GOT3 (cell line): ENCODE measurements at regions not wholly inside any gene's neighbourhood (a gene's known extent, or its start where the extent isn't known, plus 50 kb on each side); places are given as distances from the start of the nearest gene placed in this dataset.

Experiments used
- DNase-seq: peaks from one replicate; lab custom pipeline; 2025; ENCODE audit warnings: mixed read lengths; lab: John Stamatoyannopoulos, UW

DNA sequence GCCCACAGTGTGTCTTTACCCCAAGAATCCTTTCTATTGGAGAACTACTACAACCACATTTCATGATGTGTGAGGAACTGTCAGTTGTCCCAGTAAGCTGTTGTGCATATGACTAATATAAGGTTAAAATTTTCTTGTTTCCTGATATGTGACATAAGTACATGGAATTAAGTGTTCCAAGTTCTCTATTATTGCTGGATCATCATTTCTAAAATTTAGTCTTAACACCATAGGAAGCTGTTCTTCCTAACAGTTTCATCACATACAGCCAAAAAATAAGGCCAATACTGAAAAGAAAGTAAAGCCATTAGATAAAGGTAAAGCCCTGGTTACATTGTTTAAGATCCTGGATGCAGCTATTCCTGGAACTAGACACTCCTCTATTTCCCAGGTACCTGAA is 620.9 kb upstream of the CDH8 start:
- DNase-seq, result no peak

DNA sequence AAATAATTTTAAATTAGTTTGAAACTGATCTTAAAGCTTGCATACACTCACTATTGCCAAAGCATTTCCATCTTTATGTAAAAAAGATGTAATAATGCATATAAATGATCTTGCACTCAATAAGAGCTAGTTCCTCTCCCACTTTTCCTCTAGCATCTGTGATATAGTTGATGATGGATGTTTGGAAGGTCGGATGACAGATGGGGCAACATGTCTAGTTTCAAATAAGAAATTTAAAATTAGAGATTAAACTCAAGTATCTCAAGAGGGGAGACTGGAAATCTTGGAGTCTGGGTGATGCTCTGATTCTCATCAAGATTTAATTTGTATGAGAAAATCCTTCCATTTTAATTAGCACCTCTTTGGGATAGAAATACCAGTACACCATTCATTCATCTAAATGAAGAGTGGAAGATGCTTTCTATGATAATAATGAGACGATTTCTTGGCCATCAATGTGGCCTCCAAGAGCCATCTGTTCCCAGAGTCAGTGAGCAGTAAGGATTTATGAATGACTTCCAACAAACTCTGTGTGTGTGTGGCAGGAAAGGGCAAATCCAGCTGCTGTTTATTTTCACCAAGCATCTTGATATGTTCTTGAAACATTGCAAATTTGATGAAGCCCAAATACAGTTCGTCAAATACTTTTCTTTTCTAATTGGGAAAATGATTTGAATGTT is 616.3 kb upstream of the CDH8 start:
- no peak for DNase-seq

DNA sequence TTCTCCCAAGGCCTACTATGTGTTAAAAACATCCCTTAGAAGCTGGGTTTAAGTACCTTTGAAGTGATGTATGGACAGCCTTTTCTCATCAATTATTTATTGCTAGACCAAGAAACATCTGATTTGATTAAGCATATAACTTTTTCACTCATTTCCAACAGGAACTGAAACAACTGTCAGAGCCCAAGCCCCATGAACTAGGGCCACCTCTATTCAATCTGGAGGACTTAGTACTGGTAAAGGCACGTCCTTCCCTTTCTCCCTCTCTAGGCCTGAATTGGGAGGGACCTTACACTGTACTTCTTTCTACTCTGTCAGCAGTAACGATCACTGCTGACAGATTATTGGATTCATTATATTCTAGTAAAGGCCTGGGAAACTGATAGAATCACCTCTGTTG is 612.0 kb upstream of the CDH8 start:
- DNase-seq, result no peak

DNA sequence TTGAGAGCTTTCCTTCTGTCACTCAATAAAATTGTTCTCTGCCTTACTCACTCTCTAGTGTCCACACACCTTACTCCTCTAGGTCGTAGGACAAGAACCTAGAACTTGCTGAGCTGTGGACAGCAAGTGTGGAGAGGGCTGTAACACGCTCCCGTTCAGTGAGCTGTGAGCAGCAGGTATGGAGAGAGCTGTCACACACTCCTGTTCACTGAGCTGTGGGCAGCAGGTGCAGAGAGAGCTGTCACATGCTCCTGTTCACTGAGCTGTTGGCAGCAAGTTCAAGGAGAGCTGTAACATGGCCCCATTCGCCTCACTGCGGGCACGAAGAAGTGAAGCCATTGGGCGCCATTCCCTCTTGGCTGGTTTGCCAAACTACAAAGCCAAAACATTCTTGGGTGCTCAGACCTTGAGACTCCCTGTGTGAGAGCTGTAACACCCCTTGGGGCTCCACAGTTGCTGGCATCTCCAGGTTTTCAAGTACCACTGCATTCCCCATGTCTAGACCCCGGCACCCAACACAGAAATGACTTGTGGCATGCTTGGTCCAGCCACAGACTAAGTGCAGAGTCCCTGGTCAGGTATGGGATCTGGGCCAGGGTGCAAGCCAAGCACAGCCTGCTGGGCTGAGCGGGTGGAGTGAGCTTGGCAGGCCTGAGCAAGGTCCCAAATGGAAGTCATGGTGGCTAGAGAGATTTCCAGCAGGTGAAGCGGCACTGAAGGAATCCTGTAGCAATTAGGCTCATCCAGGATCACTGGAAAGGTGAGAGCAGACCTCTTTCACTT is 608.0 kb upstream of the CDH8 start:
- no peak for DNase-seq

DNA sequence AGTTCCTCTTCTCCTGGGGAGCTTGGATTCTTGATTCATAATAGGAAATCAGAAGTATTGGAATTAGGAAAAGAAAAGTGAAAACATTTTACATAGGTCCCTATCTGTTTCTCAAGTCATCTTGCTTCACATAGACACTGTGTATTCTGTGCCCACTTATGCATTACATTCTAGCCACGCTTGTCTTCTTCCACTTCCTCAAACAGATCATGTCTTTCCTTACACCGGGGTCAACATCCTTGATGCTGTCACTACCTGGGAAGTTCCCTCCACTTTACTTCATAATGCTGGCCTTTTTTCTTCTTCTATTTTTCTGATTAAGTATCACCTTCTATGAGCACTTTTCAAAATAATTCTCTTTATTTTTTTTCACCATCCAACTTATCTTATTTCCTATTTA is 606.4 kb upstream of the CDH8 start:
- no peak for DNase-seq

DNA sequence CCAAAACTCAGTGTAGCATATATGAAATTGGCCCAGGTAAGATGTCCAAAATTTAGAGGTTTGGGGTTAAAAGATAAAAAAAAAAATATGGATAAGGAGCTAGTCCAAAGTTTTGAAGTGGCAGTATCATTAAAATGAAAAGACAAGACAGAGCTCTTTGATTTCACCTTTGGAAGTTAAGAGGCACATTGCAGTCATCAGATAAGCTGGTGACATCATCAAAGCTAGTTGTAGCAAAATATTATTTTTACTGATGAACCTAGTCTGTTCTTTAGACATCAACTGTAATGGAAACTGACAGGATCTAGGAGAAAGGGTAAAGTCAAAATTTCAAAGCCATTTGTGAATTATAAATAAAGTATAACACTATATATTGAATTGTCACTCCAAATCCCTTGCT is 603.7 kb upstream of the CDH8 start:
- no peak for DNase-seq

DNA sequence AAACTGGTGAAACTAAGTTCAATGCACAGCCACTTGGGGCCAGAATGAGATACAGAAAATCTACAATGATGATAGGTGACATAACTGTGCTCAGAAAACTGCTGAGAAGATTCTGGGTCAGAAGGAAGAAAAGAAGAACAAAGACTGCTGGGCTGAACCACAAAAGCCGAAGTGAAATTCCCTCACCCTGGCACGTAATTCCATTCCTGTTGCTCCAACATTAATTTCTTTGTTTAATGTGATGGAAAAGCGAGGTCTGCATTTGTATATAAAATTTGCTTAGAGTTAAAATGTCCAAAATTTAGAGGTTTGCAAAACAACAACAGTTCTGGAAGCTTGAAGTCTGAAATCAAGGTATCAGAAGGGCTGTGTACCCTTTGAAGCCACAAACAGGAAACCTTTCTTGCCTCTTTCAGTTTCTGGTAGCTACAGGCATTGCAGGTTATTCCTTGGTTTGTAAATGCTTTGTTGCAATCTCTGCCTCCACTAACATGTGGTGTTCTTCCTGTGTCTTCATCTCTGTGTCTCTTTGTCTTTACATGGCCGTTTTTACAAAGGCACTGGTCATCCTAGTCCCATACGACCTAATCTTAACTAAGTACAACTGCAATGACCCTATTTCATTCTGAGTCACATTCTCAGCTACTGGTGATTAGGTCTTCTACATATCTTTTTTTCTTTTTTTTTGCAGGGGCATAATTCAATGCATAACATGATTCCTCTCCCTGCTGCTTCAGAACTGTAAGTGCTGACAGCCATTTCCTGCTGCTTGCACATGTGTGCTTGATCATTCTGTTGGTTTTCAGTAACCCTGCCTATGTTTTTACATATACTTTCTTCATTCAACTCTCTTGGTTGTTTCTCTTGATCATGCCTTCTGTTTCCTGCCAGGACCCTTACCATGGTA is 603.0 kb upstream of the CDH8 start:
- DNase-seq, result no peak

DNA sequence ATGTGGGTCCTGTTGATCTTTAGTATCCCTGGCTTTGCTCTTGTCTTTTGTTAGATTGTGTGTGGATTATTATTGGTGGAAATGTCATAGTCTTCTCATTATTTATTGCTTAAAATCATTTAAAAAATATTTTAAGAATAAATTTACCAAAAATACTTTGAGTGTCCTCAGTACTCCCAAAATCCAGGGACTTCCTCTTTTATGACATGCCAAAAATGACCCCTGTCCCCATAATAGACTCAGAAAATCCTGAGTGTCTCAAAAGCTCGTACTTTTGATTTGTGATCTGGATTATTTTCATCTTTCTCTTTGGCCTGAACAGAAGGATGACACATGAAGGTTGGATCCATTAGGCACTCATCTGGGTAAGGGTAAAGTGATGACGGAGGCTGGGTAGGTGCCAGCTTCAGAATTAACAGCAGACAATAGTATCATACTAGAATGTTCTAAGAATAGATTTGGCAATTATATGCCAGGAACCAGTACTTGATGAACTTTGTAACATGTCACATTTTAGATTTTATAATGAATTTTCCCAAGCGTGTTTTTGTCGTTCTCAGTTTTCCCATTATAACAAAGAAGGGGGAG is 602.2 kb upstream of the CDH8 start:
- no peak for DNase-seq

DNA sequence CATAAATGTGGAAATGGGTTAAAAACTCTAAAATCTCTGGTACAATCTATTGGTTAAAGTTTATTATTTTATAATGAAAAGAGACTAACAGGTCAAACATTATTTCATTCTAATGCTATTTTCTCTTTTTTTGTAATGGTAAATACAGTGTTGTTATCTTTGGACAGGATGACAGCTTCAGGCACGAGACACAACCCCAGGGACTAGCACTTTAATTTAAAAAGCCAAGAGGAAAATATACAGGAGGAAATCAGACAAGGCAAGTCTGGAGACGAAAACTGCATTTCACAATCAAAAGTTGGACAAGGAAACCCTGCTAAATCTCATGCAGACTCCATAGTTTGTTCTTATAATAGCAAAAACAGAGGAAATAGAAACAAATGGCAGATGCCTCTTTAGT is 589.1 kb upstream of the CDH8 start:
- DNase-seq, result no peak

DNA sequence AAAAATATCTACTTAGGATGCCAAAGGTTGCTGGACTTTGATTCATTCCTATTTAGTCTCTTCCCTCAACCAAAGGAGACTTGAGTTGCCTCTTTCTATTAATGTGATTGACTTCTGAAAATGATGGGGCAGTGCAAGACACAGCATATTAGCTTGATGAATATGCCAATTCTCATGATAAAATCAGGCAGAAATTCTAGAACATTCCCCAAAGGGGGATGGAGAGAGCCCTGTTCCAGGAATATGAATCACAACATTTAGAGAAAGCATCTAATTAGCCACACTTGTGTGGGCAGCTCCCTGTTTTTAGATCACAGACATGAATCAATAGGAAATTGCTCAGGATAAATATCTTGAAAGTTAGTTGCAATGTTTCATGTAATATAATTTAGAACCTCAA is 584.0 kb upstream of the CDH8 start:
- no peak for DNase-seq

DNA sequence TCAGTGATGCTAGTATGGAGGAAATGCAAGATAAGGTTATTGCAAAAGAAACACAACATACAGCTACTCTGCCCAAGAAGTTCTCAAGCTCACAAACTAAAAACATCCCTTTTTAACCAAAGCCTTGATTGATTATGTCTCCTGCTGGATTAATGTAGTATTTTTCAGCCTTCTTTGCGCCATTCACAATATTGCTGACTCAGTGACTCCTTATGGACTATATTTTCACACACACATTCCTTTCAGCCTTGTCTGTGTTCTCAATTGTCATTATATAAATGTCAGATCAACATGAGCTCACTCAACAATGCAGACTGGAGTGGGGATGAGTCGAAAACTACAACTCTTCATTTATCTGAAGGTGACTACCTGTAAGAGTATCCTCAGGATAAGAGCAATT is 579.3 kb upstream of the CDH8 start:
- DNase-seq, result no peak

DNA sequence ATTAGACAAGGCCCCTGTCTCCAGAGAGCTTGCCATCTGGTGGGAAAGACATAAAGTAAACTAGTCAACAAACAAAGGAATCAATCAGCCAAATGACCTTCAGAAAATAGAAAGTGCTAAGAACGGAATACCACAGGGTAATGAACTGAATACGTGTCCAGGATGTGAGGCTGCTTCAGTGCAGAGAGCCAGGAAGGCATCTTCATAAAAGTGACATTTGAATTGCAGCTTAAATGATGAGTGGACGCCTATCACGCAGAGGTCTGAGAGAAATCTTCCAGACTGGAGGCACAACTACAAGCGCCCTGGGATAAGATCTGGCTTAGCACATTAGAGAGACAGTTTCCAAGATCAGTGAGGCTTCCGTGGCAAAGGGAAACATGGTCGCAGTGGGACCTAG is 574.1 kb upstream of the CDH8 start:
- DNase-seq, result no peak

DNA sequence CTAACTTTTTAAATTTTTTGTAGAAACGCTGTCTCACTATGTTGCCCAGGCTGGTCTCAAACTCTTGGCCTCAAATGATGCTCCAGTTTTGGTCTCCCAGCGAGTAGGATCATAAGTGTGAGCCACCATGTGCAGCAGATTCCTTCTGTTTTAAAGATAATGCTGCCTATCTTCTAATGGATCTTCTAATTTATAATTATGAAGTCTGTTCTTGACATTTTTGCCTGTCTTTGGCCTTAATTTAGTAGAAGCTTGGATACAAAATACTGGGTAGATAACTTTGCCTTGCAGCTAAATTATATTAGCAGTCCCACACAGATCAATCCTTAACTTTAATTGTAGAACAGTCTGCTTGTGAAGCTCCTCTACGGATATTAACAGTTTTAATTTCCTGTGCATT is 566.6 kb upstream of the CDH8 start:
- DNase-seq, result no peak

DNA sequence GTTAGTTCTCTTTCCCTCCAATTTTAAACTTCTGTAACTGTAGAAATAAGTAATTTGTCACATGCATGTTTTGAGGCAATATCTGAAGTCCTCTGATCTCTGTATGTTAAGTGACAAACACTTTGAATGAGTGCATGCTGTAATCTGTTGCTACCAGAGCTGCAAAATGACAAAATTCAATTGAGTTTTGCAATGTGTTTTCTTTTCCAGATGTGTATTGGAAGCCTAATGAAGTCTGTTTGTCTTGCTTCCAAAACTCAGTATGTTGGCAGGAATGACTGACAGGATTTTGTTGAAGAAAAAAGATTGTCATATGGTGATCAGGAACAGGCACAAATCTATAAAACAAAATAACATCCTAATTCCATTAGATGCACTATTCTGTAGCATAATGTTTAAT is 561.6 kb upstream of the CDH8 start:
- DNase-seq, result no peak

DNA sequence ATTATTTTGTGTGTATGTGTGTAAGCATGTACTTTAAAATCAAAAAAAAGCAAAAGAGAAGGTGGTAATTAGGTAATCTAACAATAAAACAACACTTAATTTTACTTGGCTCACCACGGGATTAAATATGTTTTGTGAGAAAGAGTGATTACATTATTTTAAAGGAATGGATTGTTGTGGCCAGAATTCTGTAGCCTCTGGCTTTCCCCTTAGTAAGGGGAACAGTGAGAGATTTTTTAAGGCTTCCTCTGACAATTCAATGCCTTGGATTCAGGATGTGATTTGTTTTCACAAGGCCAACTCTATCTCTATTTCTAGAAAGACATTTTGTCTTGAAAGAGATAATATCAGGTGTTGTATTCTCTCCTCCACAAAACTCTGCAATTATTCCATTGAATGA is 560.3 kb upstream of the CDH8 start:
- no peak for DNase-seq

DNA sequence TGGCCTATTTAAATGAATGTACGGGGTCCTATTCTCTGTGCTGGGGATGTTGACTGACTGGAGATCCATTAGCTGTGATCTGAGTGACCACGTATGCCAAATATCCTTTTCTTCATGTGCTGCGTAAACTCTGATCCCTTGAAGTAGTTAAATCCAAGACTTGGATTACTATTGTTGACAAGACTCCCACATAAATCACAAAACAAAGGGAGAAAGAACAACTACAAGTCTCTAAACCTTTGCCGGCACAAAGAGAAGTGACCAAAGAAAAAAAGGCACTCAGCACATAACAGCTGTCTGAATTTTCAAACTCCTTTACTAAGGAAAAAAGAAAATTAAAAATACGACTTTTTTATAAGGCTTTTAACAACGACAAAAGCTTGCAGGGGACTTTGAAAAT is 559.9 kb upstream of the CDH8 start:
- DNase-seq, result no peak

DNA sequence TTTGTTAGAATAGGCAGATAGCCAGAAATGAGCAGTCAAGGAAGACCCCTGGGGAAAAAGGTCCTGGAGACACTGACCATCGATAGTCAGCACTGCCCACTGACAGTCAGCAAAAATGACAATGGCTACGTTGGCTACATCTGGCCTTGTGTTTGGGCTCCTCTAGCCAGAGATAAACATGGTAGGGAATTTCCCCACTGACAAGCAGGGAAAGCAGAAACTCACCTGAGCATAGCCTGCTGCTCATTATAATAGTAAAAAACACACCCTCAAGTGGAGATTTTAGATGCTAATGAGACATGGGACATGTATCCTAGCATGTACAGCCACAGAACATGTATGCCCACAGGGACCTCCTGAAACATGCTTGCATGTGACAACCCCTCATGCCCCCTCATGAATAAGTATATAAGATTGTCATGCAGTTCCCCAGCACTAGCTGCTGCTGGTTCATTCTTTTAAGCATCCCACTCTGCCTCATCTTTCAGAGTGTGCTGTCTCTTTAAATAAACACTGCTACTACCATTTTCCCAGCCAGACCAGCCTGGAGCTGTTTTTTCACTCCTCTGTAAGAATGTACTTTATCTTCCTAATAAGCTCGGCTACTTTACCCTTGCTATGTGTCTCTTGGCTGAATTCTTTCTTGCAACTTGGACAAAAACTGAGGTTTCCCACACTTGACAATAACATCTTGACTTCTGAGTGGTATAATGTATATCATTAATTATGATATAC is 550.1 kb upstream of the CDH8 start:
- no peak for DNase-seq

DNA sequence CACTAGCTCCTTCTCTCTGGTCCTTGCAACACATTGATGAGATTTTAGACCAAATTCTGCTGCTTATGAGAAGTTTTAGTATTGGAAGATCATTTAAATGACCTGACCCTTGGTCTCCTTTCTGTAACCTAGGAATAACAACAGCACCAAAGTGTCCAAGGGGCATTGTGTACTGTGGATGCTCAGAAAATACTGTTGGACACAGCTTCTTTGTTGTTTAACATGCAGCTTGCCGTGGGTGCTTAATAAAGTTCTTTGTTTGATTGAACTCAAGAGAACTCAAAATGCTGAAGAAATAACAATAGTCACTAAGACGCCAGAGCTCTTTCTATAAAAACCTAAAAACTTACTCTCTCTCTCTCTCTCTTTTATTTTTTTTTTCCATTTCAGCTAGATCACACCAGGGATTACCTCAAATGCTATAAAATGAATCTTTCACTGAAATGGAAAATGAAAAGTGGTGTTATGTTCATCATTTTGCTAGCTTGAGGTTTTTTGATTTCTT is 548.9 kb upstream of the CDH8 start:
- DNase-seq, result no peak

DNA sequence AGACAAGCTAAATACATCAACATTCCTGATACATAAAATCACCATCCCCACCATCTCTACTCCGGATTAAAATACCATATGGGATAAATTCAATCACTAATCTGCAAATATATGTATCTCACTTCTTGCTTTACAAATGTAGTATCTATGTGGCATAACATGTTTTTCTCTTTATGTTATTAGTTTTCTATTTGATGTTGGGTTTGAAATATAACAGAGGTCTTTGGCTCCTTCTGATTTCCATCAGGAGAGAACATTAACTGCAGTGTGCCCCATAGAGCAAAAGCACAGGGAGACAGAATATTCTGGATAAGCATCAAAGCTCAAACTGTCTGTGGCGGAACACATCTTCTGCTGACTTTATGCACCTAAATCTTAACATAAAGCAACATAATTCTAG is 547.2 kb upstream of the CDH8 start:
- no peak for DNase-seq

DNA sequence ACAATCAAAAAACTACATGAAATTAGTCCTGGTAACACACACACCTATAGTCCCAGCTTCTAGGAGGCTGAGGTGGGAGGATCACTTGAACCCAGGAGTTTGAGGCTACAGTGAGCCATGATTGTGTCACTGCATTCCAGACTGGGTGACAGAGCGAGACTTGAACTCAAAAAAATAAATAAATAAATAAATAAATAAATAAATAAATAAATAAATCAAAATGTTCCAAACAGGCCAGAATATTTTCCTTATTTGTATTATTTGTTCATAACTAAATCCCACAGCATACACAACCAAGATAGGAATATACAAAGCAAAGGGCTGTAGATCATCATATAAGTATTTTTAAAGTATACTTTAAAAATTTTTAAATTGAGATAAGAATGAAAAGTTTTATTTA is 537.2 kb upstream of the CDH8 start:
- DNase-seq, result no peak

DNA sequence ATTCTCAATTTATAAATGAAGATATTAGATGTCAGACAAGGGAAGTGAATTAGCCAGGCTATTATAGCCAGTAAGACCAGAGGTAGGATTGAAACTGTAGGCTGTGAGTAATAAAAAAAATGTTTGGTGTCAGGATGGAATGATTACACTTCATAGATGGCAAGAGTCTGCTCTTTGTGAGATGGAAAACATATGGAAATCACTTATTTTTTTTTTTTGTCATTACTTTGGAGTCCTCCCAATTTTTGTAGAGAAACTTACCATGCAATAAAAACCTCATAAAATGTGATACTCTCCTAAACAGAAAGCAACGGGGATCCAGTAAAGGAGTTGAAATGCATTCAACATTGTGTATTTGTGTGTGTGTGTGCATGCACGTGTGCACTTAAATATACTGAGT is 532.7 kb upstream of the CDH8 start:
- no peak for DNase-seq

DNA sequence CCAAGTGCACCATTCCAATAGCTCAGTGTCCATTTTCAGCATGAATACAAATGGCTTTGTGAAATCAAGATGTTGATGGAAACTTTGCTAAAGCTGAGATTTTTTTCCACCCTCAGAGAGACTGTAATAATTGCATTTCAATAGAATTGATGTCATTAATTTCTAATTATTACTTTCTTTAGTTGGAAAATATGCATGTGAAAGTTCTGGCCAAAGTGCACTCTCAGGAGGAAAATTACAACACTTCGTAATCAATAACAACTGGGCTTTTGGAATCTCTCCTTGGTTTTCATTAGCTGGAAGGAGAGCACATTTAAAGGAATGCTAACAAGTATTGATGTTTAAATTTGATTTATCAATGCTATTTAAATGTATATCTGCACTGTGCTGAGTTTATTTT is 529.5 kb upstream of the CDH8 start:
- DNase-seq, result no peak
